HG03575 (cell line): ENCODE measurements at regions not wholly inside any gene's neighbourhood (a gene's known extent, or its start where the extent isn't known, plus 50 kb on each side); places are given as distances from the start of the nearest gene placed in this dataset.

Source experiments
- ATAC-seq: cut with Tn5 transposase; IDR thresholded peaks from one replicate; pipeline ENCODE4 v1.9.1; 2021; ENCODE audit not compliant: unreplicated experiment, insufficient number of reproducible peaks, low FRiP score; ENCODE audit errors: extremely low read depth

- ATAC-seq, result no peak
These were observed 107.5 kb downstream of the CYSLTR2 start for GRCh38 chr13:48761256-48761655.

DNA sequence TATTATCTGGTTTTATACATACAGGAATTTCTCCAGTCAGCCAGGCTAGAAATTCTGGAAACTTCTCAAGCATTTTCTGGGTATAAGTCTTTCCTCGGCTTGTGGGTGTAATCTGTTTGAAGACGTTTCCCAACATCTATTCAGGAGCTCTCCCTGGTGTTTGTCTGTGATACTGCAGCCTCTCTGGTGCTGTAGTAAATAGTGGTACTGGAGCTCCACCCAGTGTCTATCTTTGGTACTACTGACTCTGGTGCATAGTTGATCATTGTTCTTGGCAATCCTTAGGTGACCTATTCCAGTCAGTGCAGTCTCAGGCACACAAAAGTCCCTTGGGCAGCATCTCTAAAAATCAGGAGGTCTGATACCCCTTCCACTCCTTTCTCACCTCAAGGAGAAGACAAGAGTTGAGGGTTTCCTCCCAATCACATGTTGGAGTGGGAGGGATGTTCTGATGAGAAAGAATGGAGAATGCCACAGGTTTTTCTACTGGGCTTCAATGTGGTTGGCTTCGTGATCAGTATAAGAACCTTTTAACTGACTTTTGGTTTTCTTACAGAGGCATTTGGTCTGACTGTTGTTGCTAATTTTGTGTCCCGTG is 115.5 kb downstream of the CYSLTR2 start:
- ATAC-seq, result no peak

DNA sequence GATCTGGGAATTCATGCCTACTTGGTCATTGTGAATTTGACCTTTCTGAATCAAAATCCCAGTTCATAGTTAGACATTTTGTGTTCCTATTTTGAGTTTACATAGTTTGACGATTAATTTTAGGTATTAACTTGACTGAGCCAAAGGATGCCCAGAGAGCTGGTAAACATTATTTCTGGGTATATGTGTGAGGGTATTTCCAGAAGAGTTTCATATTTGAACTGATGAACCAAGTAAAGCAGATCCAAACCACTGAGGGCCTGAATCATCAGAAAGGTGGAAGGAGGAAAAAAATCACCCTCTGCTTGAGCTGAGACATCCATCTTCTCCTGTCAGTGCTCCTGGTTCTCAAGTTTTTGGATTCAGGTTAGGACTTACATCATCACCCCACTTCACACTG is 116.6 kb downstream of the CYSLTR2 start:
- ATAC-seq, result no peak

DNA sequence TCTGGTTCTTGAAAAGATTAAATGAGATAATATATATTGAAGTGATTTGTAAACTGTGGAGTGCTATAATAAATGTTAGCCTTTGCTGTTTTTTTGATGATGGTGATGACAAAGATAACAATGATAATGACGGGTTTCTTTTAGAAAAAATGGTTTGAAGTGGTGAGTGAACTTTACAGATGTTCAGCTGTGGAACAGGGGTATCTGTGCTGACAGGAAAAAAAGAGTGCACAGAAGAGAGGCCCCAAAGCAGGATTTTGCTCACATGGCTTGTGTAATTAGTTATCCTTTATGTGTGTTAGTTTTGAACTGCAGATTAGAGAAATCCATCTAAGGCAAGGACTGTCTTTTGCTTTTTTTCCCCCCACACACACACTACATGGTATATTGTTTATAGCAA is 119.2 kb downstream of the CYSLTR2 start:
- ATAC-seq, result no peak

GRCh38 chr13:48773531-48774275 is 120.0 kb downstream of the CYSLTR2 start:
- ATAC-seq, result no peak

DNA sequence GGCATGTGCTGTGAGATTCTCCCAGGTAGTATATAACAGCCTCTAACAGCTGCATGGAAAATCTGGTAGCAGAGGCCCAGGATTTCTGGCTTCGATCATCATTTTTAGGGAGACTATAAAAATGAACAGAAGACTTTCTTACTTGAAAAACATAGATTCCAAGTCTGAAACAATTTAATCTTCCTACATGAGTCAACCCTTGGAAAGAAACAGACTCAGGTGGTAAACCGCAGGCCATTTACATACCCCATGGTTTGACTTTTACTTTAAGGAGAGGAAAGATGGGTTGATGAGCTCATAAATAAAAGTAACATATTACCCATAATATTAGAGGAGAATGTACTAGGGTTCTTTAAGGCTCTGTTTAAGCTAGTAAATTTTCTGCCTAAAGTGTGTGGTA is 121.6 kb downstream of the CYSLTR2 start:
- no peak for ATAC-seq

GRCh38 chr13:48775804-48776203 is 122.1 kb downstream of the CYSLTR2 start:
- no peak for ATAC-seq

- no peak for ATAC-seq
These were observed 122.7 kb downstream of the CYSLTR2 start for GRCh38 chr13:48776401-48776800.

- ATAC-seq, result no peak
These were observed 124.9 kb downstream of the CYSLTR2 start for GRCh38 chr13:48778610-48779009.

- ATAC-seq, result no peak
These were observed 127.1 kb downstream of the CYSLTR2 start for GRCh38 chr13:48780713-48781341.

- no peak for ATAC-seq
These were observed 128.7 kb downstream of the CYSLTR2 start for GRCh38 chr13:48782429-48782840.

GRCh38 chr13:48783181-48783630 is 129.5 kb downstream of the CYSLTR2 start:
- no peak for ATAC-seq

- no peak for ATAC-seq
These were observed 130.0 kb downstream of the CYSLTR2 start for GRCh38 chr13:48783695-48784230.

- no peak for ATAC-seq
These were observed 131.3 kb downstream of the CYSLTR2 start for GRCh38 chr13:48784916-48785548.

DNA sequence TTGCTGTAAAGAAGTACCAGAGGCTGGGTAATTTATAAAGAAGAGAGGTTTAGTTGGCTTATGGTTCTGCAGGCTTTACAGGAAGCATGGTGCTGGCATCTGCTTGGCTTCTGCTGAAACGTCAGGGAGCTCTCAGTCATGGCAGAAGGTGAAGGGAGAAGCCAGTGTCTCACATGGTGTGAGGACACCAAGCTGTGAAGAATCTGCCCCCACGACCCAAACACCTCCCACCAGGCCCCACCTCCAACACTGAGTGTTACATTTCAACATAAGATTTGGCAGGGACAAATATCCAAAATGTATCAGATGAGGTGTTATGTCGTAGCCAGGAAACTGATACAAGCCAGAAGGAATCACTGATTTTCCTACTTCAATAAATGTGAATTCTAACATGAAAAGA is 136.5 kb downstream of the CYSLTR2 start:
- ATAC-seq, result no peak

DNA sequence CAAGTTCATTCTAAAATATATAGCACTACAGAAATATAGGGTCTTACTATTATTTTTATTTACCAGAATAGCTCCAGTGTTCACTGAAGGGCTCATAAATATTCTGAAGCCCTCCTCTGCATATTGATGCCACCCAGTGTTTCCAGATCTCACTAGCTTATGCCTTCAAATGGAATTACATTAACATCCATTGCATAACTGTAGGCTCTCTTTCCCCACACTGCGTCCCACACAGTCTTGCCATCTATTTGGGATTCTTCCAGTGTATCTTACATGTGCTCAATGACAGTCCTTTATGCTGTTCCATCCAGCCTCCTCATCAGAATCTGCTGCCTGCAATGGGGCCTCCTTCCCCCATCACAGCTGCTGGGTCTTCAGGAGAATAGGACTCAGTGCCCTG is 137.2 kb downstream of the CYSLTR2 start:
- ATAC-seq, result no peak

DNA sequence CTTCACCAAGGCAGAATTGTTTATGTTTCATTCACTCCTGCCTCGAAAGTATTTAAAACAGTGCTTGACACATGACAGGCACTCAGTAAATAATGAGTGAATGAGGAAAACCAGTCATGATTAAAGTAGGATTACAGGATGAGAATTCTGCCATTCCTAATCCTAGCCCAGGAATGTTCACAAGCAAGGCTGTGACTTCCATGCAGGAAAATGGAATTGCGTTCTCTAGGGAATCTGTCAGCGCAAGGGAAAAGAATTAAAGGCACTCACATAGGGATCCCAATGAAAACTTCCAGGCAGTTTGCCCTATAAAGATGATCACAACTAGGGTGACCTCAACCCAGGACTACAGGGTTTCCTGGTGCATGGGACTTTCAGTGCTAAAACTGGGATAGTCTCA is 143.4 kb downstream of the CYSLTR2 start:
- no peak for ATAC-seq

DNA sequence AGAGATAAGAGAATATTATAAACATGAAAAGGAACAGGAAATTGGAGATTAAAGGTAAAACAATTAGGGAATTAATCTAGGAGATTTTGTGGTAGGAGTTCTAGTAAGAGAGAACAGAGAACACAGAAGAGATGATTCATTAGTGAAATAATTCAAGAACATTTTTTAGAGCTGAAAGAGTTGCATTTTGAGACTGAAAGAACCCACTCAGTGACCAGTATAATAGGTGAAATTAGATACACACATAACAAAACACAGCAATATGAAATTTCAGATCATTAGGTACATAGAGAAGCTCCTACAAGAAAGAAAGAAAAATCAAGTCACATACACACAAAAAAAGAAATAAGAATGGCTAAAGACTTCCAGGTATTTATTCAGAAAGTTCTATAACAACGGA is 144.0 kb downstream of the CYSLTR2 start:
- no peak for ATAC-seq

DNA sequence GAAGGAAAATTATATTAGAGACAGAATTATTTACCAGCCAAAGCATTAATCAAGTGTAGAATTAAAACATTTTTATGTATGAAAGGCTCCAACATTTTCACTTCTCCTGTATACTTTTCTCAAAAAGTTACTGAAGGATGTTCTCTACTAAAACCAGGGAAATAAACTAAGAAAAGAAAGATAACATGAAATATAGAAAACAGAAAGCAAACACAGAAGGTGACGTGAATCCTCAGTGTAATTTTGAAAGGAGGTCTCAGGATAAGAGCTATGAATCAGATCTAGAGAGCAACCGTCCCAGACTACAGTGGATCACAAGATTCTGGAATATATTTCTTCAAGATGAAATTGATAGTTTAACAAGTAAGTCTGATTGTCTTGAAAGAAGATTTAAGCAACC is 144.5 kb downstream of the CYSLTR2 start:
- ATAC-seq, result no peak

DNA sequence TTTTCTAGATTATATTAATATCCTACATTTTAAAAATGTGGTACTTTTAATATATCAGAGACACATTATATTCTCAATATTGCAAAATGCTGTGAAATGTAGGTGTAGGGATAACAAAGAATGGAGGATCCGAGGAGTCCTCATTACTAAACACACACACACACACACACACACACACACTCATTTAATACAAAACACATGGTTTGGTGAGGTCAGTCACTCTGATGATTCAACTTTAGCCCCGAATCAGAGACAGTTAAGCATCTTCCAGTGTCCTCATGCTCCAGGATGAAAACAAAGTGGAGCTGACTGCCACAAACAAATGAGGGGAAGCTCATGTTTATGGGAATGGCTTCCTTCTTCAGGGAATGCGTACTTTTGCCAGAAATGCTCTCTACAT is 147.5 kb downstream of the CYSLTR2 start:
- ATAC-seq, result no peak
